Spleen (tissue), 7 donors: ENCODE measurements at regions not wholly inside any gene's neighbourhood (a gene's known extent, or its start where the extent isn't known, plus 50 kb on each side); places are given as distances from the start of the nearest gene placed in this dataset.

Experiments
- CTCF ChIP-seq, 11 experiments: fragments of 200-600 bp in 7 of 11; fragments of 450-650 bp in 4 of 11; sonication (generic) in 4 of 11; IDR thresholded peaks in 8 of 11; conservative IDR thresholded peaks in 3 of 11; 1 replicate in 7 of 11; 2 replicates in 4 of 11; pipeline versions ENCODE4 v1.4.0 to v1.8.0; 2016 to 2021; ENCODE audit warnings: antibody characterized with exemption in 11 of 11, inconsistent platforms in 4 of 11, mild to moderate bottlenecking in 1 of 11
- POLR2A ChIP-seq, 3 donors: fragments of 450-650 bp; IDR thresholded peaks; one replicate each; pipeline ENCODE4 v1.5.1; 2017; ENCODE audit warnings: antibody characterized with exemption in 3 of 3, mild to moderate bottlenecking in 1 of 3
- POLR2AphosphoS5 ChIP-seq, 3 donors: sonication (generic); formaldehyde crosslinking; IDR thresholded peaks; one replicate each; pipeline ENCODE4 v1.5.1; 2017; ENCODE audit warnings: antibody characterized with exemption in 3 of 3
- donor health status: DM: no; HTN: no; CAD: no; lungs with moderate emphysema.
- donor health status: DM: no; HTN: no; CAD: no.
- donor health status: DM: no; HTN: no; CAD: no.

GRCh38 chr13:73708393-73708985, 425.7 kb downstream of the KLF12 start:
- TF ChIP-seq CTCF (IDR thresholded peaks at IDR 0.05 in 8 of 11, conservative IDR thresholded peaks at IDR 0.05 in 3 of 11), result peak; percentile 17 to 75 (median 60)
- no peak for TF ChIP-seq POLR2A (IDR thresholded peaks at IDR 0.05)
- TF ChIP-seq POLR2AphosphoS5 (IDR thresholded peaks at IDR 0.05), result no peak
